ENCODE measurements at regions not wholly inside any gene's neighbourhood (a gene's known extent, or its start where the extent isn't known, plus 50 kb on each side); places are given as distances from the start of the nearest gene placed in this dataset.

- Histone ChIP-seq H3K4me1 (ENCODE audit: low read length) (no peaks in the 10 kb centered on the region), H3K36me3 (replicated peaks; ENCODE audit: low read depth, low read length) (no peaks in the 10 kb centered on the region), H3K27me3 (ENCODE audit: low read depth, low read length) (no peaks in the 10 kb centered on the region), H2AFZ (ENCODE audit: low read depth, low read length) (no peak overlapping the region), H3K4me3 (ENCODE audit: low read length) (no peak overlapping the region), H3K79me2 (ENCODE audit: low read length) (no peaks in the 10 kb centered on the region), H3K27ac (ENCODE audit: low read length) (no peak overlapping the region), H3K4me2 (ENCODE audit: low read length) (no peak overlapping the region), H4K20me1 (ENCODE audit: insufficient read depth, low read length) (no peaks in the 10 kb centered on the region), H3K9me3 (ENCODE audit: insufficient read depth, low read length) (no peaks in the 10 kb centered on the region), H3K9ac (ENCODE audit: low read length) (no peak overlapping the region)
- no peak for TF ChIP-seq CTCF (IDR thresholded peaks at IDR 0.05; ENCODE audit: low read depth, low read length)
- no peak for TF ChIP-seq EZH2phosphoT487 (IDR thresholded peaks at IDR 0.05; ENCODE audit: low read depth)
These were observed 709.1 kb upstream of the ARRDC3 start for GRCh38 chr5:92092239-92092638.

- no peak overlapping the region for H2AFZ ChIP-seq (ENCODE audit: low read depth, low read length)
- H4K20me1 ChIP-seq (ENCODE audit: insufficient read depth, low read length): no peaks in the 10 kb centered on the region
- TF ChIP-seq CTCF (IDR thresholded peaks at IDR 0.05; ENCODE audit: low read depth, low read length): no peak
- no peak for TF ChIP-seq EZH2phosphoT487 (IDR thresholded peaks at IDR 0.05; ENCODE audit: low read depth)
- H3K4me1 ChIP-seq (ENCODE audit: low read length): no peaks in the 10 kb centered on the region
- H3K36me3 ChIP-seq (replicated peaks; ENCODE audit: low read depth, low read length): no peaks in the 10 kb centered on the region
- H3K4me2 ChIP-seq (ENCODE audit: low read length): no peak overlapping the region
- H3K79me2 ChIP-seq (ENCODE audit: low read length): no peaks in the 10 kb centered on the region
- H3K9me3 ChIP-seq (ENCODE audit: insufficient read depth, low read length): no peaks in the 10 kb centered on the region
- H3K27ac ChIP-seq (ENCODE audit: low read length): no peak overlapping the region
- no peaks in the 10 kb centered on the region for H3K27me3 ChIP-seq (ENCODE audit: low read depth, low read length)
- H3K9ac ChIP-seq (ENCODE audit: low read length): no peak overlapping the region
- H3K4me3 ChIP-seq (ENCODE audit: low read length): no peak overlapping the region
These were observed 703.1 kb upstream of the ARRDC3 start for GRCh38 chr5:92086059-92086811.

GRCh38 chr5:92081958-92082712 is 699.0 kb upstream of the ARRDC3 start:
- no peaks in the 10 kb centered on the region for H4K20me1 ChIP-seq (ENCODE audit: insufficient read depth, low read length)
- H3K9me3 ChIP-seq (ENCODE audit: insufficient read depth, low read length): no peaks in the 10 kb centered on the region
- H3K36me3 ChIP-seq (replicated peaks; ENCODE audit: low read depth, low read length): no peaks in the 10 kb centered on the region
- H3K27me3 ChIP-seq (ENCODE audit: low read depth, low read length): no peaks in the 10 kb centered on the region
- H2AFZ ChIP-seq (ENCODE audit: low read depth, low read length): no peak overlapping the region
- peak overlapping the region; percentile 22; the same call in 1 of the 2 replicates for H3K4me2 ChIP-seq (ENCODE audit: low read length)
- H3K9ac ChIP-seq (ENCODE audit: low read length): no peak overlapping the region
- no peak overlapping the region for H3K27ac ChIP-seq (ENCODE audit: low read length)
- no peaks in the 10 kb centered on the region for H3K4me1 ChIP-seq (ENCODE audit: low read length)
- TF ChIP-seq EZH2phosphoT487 (IDR thresholded peaks at IDR 0.05; ENCODE audit: low read depth): no peak
- no peak for TF ChIP-seq CTCF (IDR thresholded peaks at IDR 0.05; ENCODE audit: low read depth, low read length)
- no peaks in the 10 kb centered on the region for H3K79me2 ChIP-seq (ENCODE audit: low read length)
- no peak overlapping the region for H3K4me3 ChIP-seq (ENCODE audit: low read length)

- no peak overlapping the region for H3K27ac ChIP-seq (ENCODE audit: low read length)
- no peaks in the 10 kb centered on the region for H4K20me1 ChIP-seq (ENCODE audit: insufficient read depth, low read length)
- TF ChIP-seq CTCF (IDR thresholded peaks at IDR 0.05; ENCODE audit: low read depth, low read length) (no peak), EZH2phosphoT487 (IDR thresholded peaks at IDR 0.05; ENCODE audit: low read depth) (no peak)
- no peaks in the 10 kb centered on the region for H3K79me2 ChIP-seq (ENCODE audit: low read length)
- H3K4me2 ChIP-seq (ENCODE audit: low read length): no peak overlapping the region
- no peaks in the 10 kb centered on the region for H3K4me1 ChIP-seq (ENCODE audit: low read length)
- no peak overlapping the region for H3K4me3 ChIP-seq (ENCODE audit: low read length)
- no peak overlapping the region for H2AFZ ChIP-seq (ENCODE audit: low read depth, low read length)
- no peaks in the 10 kb centered on the region for H3K27me3 ChIP-seq (ENCODE audit: low read depth, low read length)
- H3K9ac ChIP-seq (ENCODE audit: low read length): no peak overlapping the region
- no peaks in the 10 kb centered on the region for H3K9me3 ChIP-seq (ENCODE audit: insufficient read depth, low read length)
- no peaks in the 10 kb centered on the region for H3K36me3 ChIP-seq (replicated peaks; ENCODE audit: low read depth, low read length)
These were observed 687.7 kb upstream of the ARRDC3 start for GRCh38 chr5:92070786-92071185.

All from OCI-LY3 (cell line).